ENCODE measurements at regions not wholly inside any gene's neighbourhood (a gene's known extent, or its start where the extent isn't known, plus 50 kb on each side); places are given as distances from the start of the nearest gene placed in this dataset.

- no peaks in the 10 kb centered on the region for H4K20me1 ChIP-seq (ENCODE audit: insufficient read depth, low read length)
- no peaks in the 10 kb centered on the region for H3K36me3 ChIP-seq (ENCODE audit: insufficient read depth, low read length)
- H3K4me2 ChIP-seq (ENCODE audit: low read length) = no peak overlapping the region
- H3K27me3 ChIP-seq (ENCODE audit: insufficient read depth, low read length) = no peaks in the 10 kb centered on the region
- H2AFZ ChIP-seq (ENCODE audit: low read length) = no peak overlapping the region
- H3K27ac ChIP-seq (ENCODE audit: low read depth, low read length, poor library complexity, severe bottlenecking) = no peak overlapping the region
- H3K9me3 ChIP-seq (ENCODE audit: low read length) = no peaks in the 10 kb centered on the region
- H3K4me3 ChIP-seq (ENCODE audit: low read depth, low read length, poor library complexity, severe bottlenecking) = no peak overlapping the region
- no peak overlapping the region for H3K9ac ChIP-seq (ENCODE audit: low read length)
- H3K9me2 ChIP-seq (ENCODE audit: low read depth, low read length) = no peaks in the 10 kb centered on the region
- TF ChIP-seq CTCF (IDR thresholded peaks at IDR 0.05; ENCODE audit: low read length) (no peak), EZH2 (IDR thresholded peaks at IDR 0.05; ENCODE audit: borderline replicate concordance, low read length) (no peak)
- no peaks in the 10 kb centered on the region for H3K79me2 ChIP-seq (ENCODE audit: insufficient read depth, low read length)
- H3K4me1 ChIP-seq (ENCODE audit: insufficient read depth, low read length, severe bottlenecking) = no peaks in the 10 kb centered on the region
- no peaks in the 10 kb centered on the region for H3F3A ChIP-seq (ENCODE audit: insufficient read depth, low read length)
Measured at GRCh38 chr12:67533159-67533558, 115.4 kb upstream of the DYRK2 start.

- Histone ChIP-seq H3K36me3 (ENCODE audit: insufficient read depth, low read length) (no peaks in the 10 kb centered on the region), H3K9me2 (ENCODE audit: low read depth, low read length) (no peaks in the 10 kb centered on the region), H3K27ac (ENCODE audit: low read depth, low read length, poor library complexity, severe bottlenecking) (no peak overlapping the region), H3K79me2 (ENCODE audit: insufficient read depth, low read length) (no peaks in the 10 kb centered on the region), H3F3A (ENCODE audit: insufficient read depth, low read length) (no peaks in the 10 kb centered on the region), H3K9me3 (ENCODE audit: low read length) (no peaks in the 10 kb centered on the region), H4K20me1 (ENCODE audit: insufficient read depth, low read length) (no peaks in the 10 kb centered on the region), H3K4me3 (ENCODE audit: low read depth, low read length, poor library complexity, severe bottlenecking) (no peak overlapping the region), H3K9ac (ENCODE audit: low read length) (no peak overlapping the region), H2AFZ (ENCODE audit: low read length) (no peak overlapping the region), H3K27me3 (ENCODE audit: insufficient read depth, low read length) (no peaks in the 10 kb centered on the region), H3K4me1 (ENCODE audit: insufficient read depth, low read length, severe bottlenecking) (no peaks in the 10 kb centered on the region), H3K4me2 (ENCODE audit: low read length) (no peak overlapping the region)
- TF ChIP-seq EZH2 (IDR thresholded peaks at IDR 0.05; ENCODE audit: borderline replicate concordance, low read length) = no peak
Measured at GRCh38 chr12:67534046-67534445, 114.5 kb upstream of the DYRK2 start.

GRCh38 chr12:67534681-67535080 lies 113.9 kb upstream of the DYRK2 start:
- Histone ChIP-seq H3K9me3 (ENCODE audit: low read length) (no peaks in the 10 kb centered on the region), H3K27me3 (ENCODE audit: insufficient read depth, low read length) (no peaks in the 10 kb centered on the region), H3K27ac (ENCODE audit: low read depth, low read length, poor library complexity, severe bottlenecking) (no peak overlapping the region), H3K4me3 (ENCODE audit: low read depth, low read length, poor library complexity, severe bottlenecking) (no peak overlapping the region), H3K9me2 (ENCODE audit: low read depth, low read length) (no peaks in the 10 kb centered on the region), H3K4me2 (ENCODE audit: low read length) (no peak overlapping the region), H2AFZ (ENCODE audit: low read length) (no peak overlapping the region), H3K4me1 (ENCODE audit: insufficient read depth, low read length, severe bottlenecking) (no peaks in the 10 kb centered on the region), H3K36me3 (ENCODE audit: insufficient read depth, low read length) (no peaks in the 10 kb centered on the region), H3K9ac (ENCODE audit: low read length) (no peak overlapping the region), H4K20me1 (ENCODE audit: insufficient read depth, low read length) (no peaks in the 10 kb centered on the region), H3K79me2 (ENCODE audit: insufficient read depth, low read length) (no peaks in the 10 kb centered on the region), H3F3A (ENCODE audit: insufficient read depth, low read length) (no peaks in the 10 kb centered on the region)
- TF ChIP-seq EZH2 (IDR thresholded peaks at IDR 0.05; ENCODE audit: borderline replicate concordance, low read length) = no peak
- no peak for TF ChIP-seq CTCF (IDR thresholded peaks at IDR 0.05; ENCODE audit: low read length)

- no peak overlapping the region for H3K4me2 ChIP-seq (ENCODE audit: low read length)
- H3F3A ChIP-seq (ENCODE audit: insufficient read depth, low read length) = no peaks in the 10 kb centered on the region
- no peak overlapping the region for H2AFZ ChIP-seq (ENCODE audit: low read length)
- no peak overlapping the region for H3K27ac ChIP-seq (ENCODE audit: low read depth, low read length, poor library complexity, severe bottlenecking)
- H3K79me2 ChIP-seq (ENCODE audit: insufficient read depth, low read length) = no peaks in the 10 kb centered on the region
- no peaks in the 10 kb centered on the region for H3K36me3 ChIP-seq (ENCODE audit: insufficient read depth, low read length)
- H3K27me3 ChIP-seq (ENCODE audit: insufficient read depth, low read length) = no peaks in the 10 kb centered on the region
- H3K9me2 ChIP-seq (ENCODE audit: low read depth, low read length) = no peaks in the 10 kb centered on the region
- no peak for TF ChIP-seq EZH2 (IDR thresholded peaks at IDR 0.05; ENCODE audit: borderline replicate concordance, low read length)
- no peak for TF ChIP-seq CTCF (IDR thresholded peaks at IDR 0.05; ENCODE audit: low read length)
- no peaks in the 10 kb centered on the region for H4K20me1 ChIP-seq (ENCODE audit: insufficient read depth, low read length)
- no peak overlapping the region for H3K9ac ChIP-seq (ENCODE audit: low read length)
- no peaks in the 10 kb centered on the region for H3K4me1 ChIP-seq (ENCODE audit: insufficient read depth, low read length, severe bottlenecking)
- no peak overlapping the region for H3K4me3 ChIP-seq (ENCODE audit: low read depth, low read length, poor library complexity, severe bottlenecking)
- H3K9me3 ChIP-seq (ENCODE audit: low read length) = no peaks in the 10 kb centered on the region
Measured at GRCh38 chr12:67535176-67535575, 113.4 kb upstream of the DYRK2 start.
